Vagina (tissue), 2 donors: ENCODE measurements at regions not wholly inside any gene's neighbourhood (a gene's known extent, or its start where the extent isn't known, plus 50 kb on each side); places are given as distances from the start of the nearest gene placed in this dataset.

Experiments used
- DNase-seq, 2 donors: peaks; one replicate each; pipeline ENCODE4 v3.0.0-alpha.2; 2017; ENCODE audit errors: extremely low spot score in 2 of 2
- H3K27ac ChIP-seq: fragments of 200-600 bp; sonication (generic); one replicate; pipeline ENCODE4 v1.5.1; 2019
- H3K27me3 ChIP-seq: fragments of 200-600 bp; sonication (generic); one replicate; pipeline ENCODE4 v1.5.1; 2019
- H3K36me3 ChIP-seq, 2 donors: fragments of 200-600 bp; sonication (generic); one replicate each; pipeline ENCODE4 v1.5.1; 2017 to 2019
- H3K4me1 ChIP-seq: fragments of 200-600 bp; sonication (generic); one replicate; pipeline ENCODE4 v1.5.1; 2019
- H3K4me3 ChIP-seq, 2 donors: fragments of 200-600 bp; sonication (generic); 1 replicate in 1 of 2; 2 replicates in 1 of 2; pipeline ENCODE4 v1.5.1; 2016 to 2019
- H3K9me3 ChIP-seq: fragments of 200-600 bp; sonication (generic); one replicate; pipeline ENCODE4 v1.5.1; 2019
- CTCF ChIP-seq, 3 experiments: fragments of 450-650 bp in 2 of 3; fragments of 200-600 bp in 1 of 3; sonication (generic) in 1 of 3; IDR thresholded peaks; one replicate each; pipeline ENCODE4 v1.5.1; 2017 to 2019; ENCODE audit warnings: antibody characterized with exemption in 3 of 3, mild to moderate bottlenecking in 2 of 3, moderate library complexity in 2 of 3
- POLR2A ChIP-seq, 2 donors: fragments of 450-650 bp; IDR thresholded peaks; one replicate each; pipeline ENCODE4 v1.6.1; 2017; ENCODE audit warnings: antibody characterized with exemption in 2 of 2, mild to moderate bottlenecking in 2 of 2, moderate library complexity in 2 of 2
- POLR2AphosphoS5 ChIP-seq, 2 donors: sonication (generic); formaldehyde crosslinking; IDR thresholded peaks; one replicate each; pipeline ENCODE4 v1.9.0; 2017; ENCODE audit warnings: antibody characterized with exemption in 2 of 2, mild to moderate bottlenecking in 2 of 2, low read depth in 1 of 2; ENCODE audit not compliant: insufficient read depth in 1 of 2
- intact Hi-C: fragments of 100-400 bp; cut with DNase I; formaldehyde crosslinking; loops from one replicate; pipeline ENCODE4 v1.15.1; 2023

GRCh38 chrX:1788300-1788911, 173.5 kb downstream of the ASMT start:
- Histone ChIP-seq H3K4me3 (no peak overlapping the region), H3K4me1 (no peaks in the 10 kb centered on the region), H3K27ac (no peak overlapping the region), H3K27me3 (no peaks in the 10 kb centered on the region), H3K9me3 (no peaks in the 10 kb centered on the region), H3K36me3 (no peaks in the 10 kb centered on the region)
- DNase-seq: peak in 1 of 2 donors; percentile 61
- intact Hi-C loops: no loop called here
- TF ChIP-seq POLR2A (IDR thresholded peaks at IDR 0.05) (no peak), POLR2AphosphoS5 (IDR thresholded peaks at IDR 0.05; ENCODE audit: insufficient read depth in 1 of 2, low read depth in 1 of 2) (no peak), CTCF (IDR thresholded peaks at IDR 0.05) (no peak)

- no peak for TF ChIP-seq POLR2A (IDR thresholded peaks at IDR 0.05)
- TF ChIP-seq CTCF (IDR thresholded peaks at IDR 0.05): no peak
- TF ChIP-seq POLR2AphosphoS5 (IDR thresholded peaks at IDR 0.05; ENCODE audit: insufficient read depth in 1 of 2, low read depth in 1 of 2): no peak
- no peaks in the 10 kb centered on the region for H3K4me1 ChIP-seq
- H3K27me3 ChIP-seq: no peaks in the 10 kb centered on the region
- no peak for DNase-seq
- intact Hi-C loops: no loop called here
- H3K9me3 ChIP-seq: no peaks in the 10 kb centered on the region
- no peak overlapping the region for H3K27ac ChIP-seq
- no peaks in the 10 kb centered on the region for H3K36me3 ChIP-seq
- no peak overlapping the region for H3K4me3 ChIP-seq
Observed at GRCh38 chrX:1792636-1793035, 177.8 kb downstream of the ASMT start.

GRCh38 chrX:1794586-1794985, 179.7 kb downstream of the ASMT start:
- H3K4me3 ChIP-seq: no peak overlapping the region
- no peaks in the 10 kb centered on the region for H3K36me3 ChIP-seq
- intact Hi-C loops: no loop called here
- H3K27me3 ChIP-seq: no peaks in the 10 kb centered on the region
- no peaks in the 10 kb centered on the region for H3K4me1 ChIP-seq
- no peaks in the 10 kb centered on the region for H3K9me3 ChIP-seq
- TF ChIP-seq POLR2AphosphoS5 (IDR thresholded peaks at IDR 0.05; ENCODE audit: insufficient read depth in 1 of 2, low read depth in 1 of 2) (no peak), CTCF (IDR thresholded peaks at IDR 0.05) (no peak), POLR2A (IDR thresholded peaks at IDR 0.05) (no peak)
- peak in 1 of 2 donors; percentile 4 for DNase-seq
- no peak overlapping the region for H3K27ac ChIP-seq

GRCh38 chrX:1802912-1803311, 188.1 kb downstream of the ASMT start:
- no peaks in the 10 kb centered on the region for H3K36me3 ChIP-seq
- no peaks in the 10 kb centered on the region for H3K27me3 ChIP-seq
- intact Hi-C loops: loop anchor here (5.0 kb wide), 1 partner anchor 1156 kb away; no protein-coding TSS in a partner anchor
- H3K9me3 ChIP-seq: no peaks in the 10 kb centered on the region
- no peak overlapping the region for H3K4me3 ChIP-seq
- H3K4me1 ChIP-seq: no peaks in the 10 kb centered on the region
- no peak for TF ChIP-seq CTCF (IDR thresholded peaks at IDR 0.05)
- no peak for TF ChIP-seq POLR2A (IDR thresholded peaks at IDR 0.05)
- no peak for TF ChIP-seq POLR2AphosphoS5 (IDR thresholded peaks at IDR 0.05; ENCODE audit: insufficient read depth in 1 of 2, low read depth in 1 of 2)
- H3K27ac ChIP-seq: no peak overlapping the region
- DNase-seq: no peak

GRCh38 chrX:1803741-1804140, 188.9 kb downstream of the ASMT start:
- Histone ChIP-seq H3K4me1 (no peaks in the 10 kb centered on the region), H3K27ac (no peak overlapping the region), H3K4me3 (no peak overlapping the region), H3K27me3 (no peaks in the 10 kb centered on the region), H3K36me3 (no peaks in the 10 kb centered on the region), H3K9me3 (no peaks in the 10 kb centered on the region)
- intact Hi-C loops: loop anchor here (5.0 kb wide), 1 partner anchor 1156 kb away; no protein-coding TSS in a partner anchor
- DNase-seq: peak in 1 of 2 donors; percentile 52
- TF ChIP-seq POLR2A (IDR thresholded peaks at IDR 0.05) (no peak), POLR2AphosphoS5 (IDR thresholded peaks at IDR 0.05; ENCODE audit: insufficient read depth in 1 of 2, low read depth in 1 of 2) (no peak), CTCF (IDR thresholded peaks at IDR 0.05) (no peak)
